GM23338 (cell line): ENCODE measurements at regions not wholly inside any gene's neighbourhood (a gene's known extent, or its start where the extent isn't known, plus 50 kb on each side); places are given as distances from the start of the nearest gene placed in this dataset.

Experiments used
- ATAC-seq: fragments of 200-7000 bp; cut with Tn5 transposase; 3 replicates; pipeline ENCODE4 v1.9.1; 2020
- DNase-seq: peaks from one replicate; pipeline ENCODE4 v3.0.0-alpha.2; 2015; ENCODE audit warnings: low spot score
- H2AFZ ChIP-seq: fragments of 200-600 bp; sonication (generic); 2 replicates; pipeline ENCODE4 v1.8.0; 2016; ENCODE audit warnings: antibody characterized with exemption, mild to moderate bottlenecking, moderate library complexity
- H3F3A ChIP-seq: fragments of 200-600 bp; sonication (generic); replicated peaks from 2 replicates; pipeline ENCODE4 v1.8.0; 2017; ENCODE audit warnings: antibody characterized with exemption, mixed run types, low read depth
- H3K27ac ChIP-seq: fragments of 200-600 bp; sonication (generic); 2 replicates; pipeline ENCODE4 v1.6.1; 2016; ENCODE audit warnings: low read depth
- H3K27me3 ChIP-seq: fragments of 200-600 bp; sonication (generic); 2 replicates; pipeline ENCODE4 v1.8.0; 2016; ENCODE audit warnings: mild to moderate bottlenecking, mixed run types, moderate library complexity; ENCODE audit not compliant: insufficient read depth
- H3K36me3 ChIP-seq: fragments of 200-600 bp; sonication (generic); 2 replicates; pipeline ENCODE4 v1.8.0; 2016; ENCODE audit warnings: mild to moderate bottlenecking; ENCODE audit not compliant: insufficient read depth
- H3K4me1 ChIP-seq: fragments of 200-600 bp; sonication (generic); 2 replicates; pipeline ENCODE4 v1.8.0; 2016; ENCODE audit warnings: mild to moderate bottlenecking, moderate library complexity; ENCODE audit not compliant: insufficient read depth
- H3K4me2 ChIP-seq: fragments of 200-600 bp; sonication (generic); 2 replicates; pipeline ENCODE4 v1.7.1; 2017; ENCODE audit warnings: mixed run types
- H3K4me3 ChIP-seq: fragments of 200-600 bp; sonication (generic); 2 replicates; pipeline ENCODE4 v1.6.1; 2016; ENCODE audit warnings: mixed run types
- H3K79me2 ChIP-seq: fragments of 200-600 bp; sonication (generic); replicated peaks from 2 replicates; pipeline ENCODE4 v1.8.0; 2017; ENCODE audit warnings: mild to moderate bottlenecking; ENCODE audit not compliant: insufficient read depth
- H3K9me2 ChIP-seq: fragments of 200-600 bp; sonication (generic); 2 replicates; pipeline ENCODE4 v1.8.0; 2017; ENCODE audit not compliant: insufficient read depth
- H4K20me1 ChIP-seq: fragments of 200-600 bp; sonication (generic); replicated peaks from 2 replicates; pipeline ENCODE4 v1.8.0; 2017; ENCODE audit warnings: mild to moderate bottlenecking; ENCODE audit not compliant: insufficient read depth
- H3K27ac Mint-ChIP-seq: 2 replicates; pipeline ENCODE4 v1.8.0; 2020; ENCODE audit warnings: inconsistent platforms, mild to moderate bottlenecking, moderate library complexity, mixed read lengths
- H3K27me3 Mint-ChIP-seq: 3 replicates; pipeline ENCODE4 v1.8.0; 2022; ENCODE audit warnings: low read depth, mild to moderate bottlenecking, moderate library complexity, mixed read lengths, inconsistent platforms; ENCODE audit not compliant: insufficient read depth, poor library complexity
- H3K36me3 Mint-ChIP-seq: 3 replicates; pipeline ENCODE4 v1.8.0; 2021; ENCODE audit warnings: low read depth, mild to moderate bottlenecking, inconsistent platforms, moderate library complexity, mixed read lengths
- H3K4me1 Mint-ChIP-seq: 3 replicates; pipeline ENCODE4 v1.8.0; 2020; ENCODE audit warnings: mild to moderate bottlenecking, inconsistent platforms, mixed read lengths
- H3K4me3 Mint-ChIP-seq: 3 replicates; pipeline ENCODE4 v1.8.0; 2021; ENCODE audit warnings: moderate library complexity, mild to moderate bottlenecking, inconsistent platforms, mixed read lengths
- H3K9me3 Mint-ChIP-seq: 3 replicates; pipeline ENCODE4 v1.8.0; 2020; ENCODE audit warnings: moderate library complexity, mild to moderate bottlenecking, inconsistent platforms, mixed read lengths
- CREB1 ChIP-seq: fragments of 250-450 bp; sonication (Bioruptor Pico); IDR thresholded peaks from 2 replicates; pipeline ENCODE4 v1.5.0; 2020; ENCODE audit warnings: low read depth, mild to moderate bottlenecking, moderate library complexity
- EZH2 ChIP-seq: fragments of 200-600 bp; sonication (generic); IDR thresholded peaks from one replicate; pipeline ENCODE4 v1.8.0; 2017; ENCODE audit warnings: antibody characterized with exemption, mild to moderate bottlenecking, low read depth; ENCODE audit not compliant: unreplicated experiment
- STAT1 ChIP-seq: IDR thresholded peaks from one replicate; pipeline ENCODE4 v1.6.1; 2016; ENCODE audit warnings: antibody characterized with exemption; ENCODE audit not compliant: unreplicated experiment
- TF ChIP-seq, protein P1 (sequence below), 2 experiments: fragments of 200-600 bp in 1 of 2; sonication (generic) in 1 of 2; conservative IDR thresholded peaks; 2 replicates each; pipeline versions ENCODE4 v1.5.1 to v1.6.1; 2016 to 2017; ENCODE audit warnings: antibody characterized with exemption in 2 of 2, low read depth in 2 of 2, mild to moderate bottlenecking in 2 of 2, moderate library complexity in 1 of 2
- TF ChIP-seq, protein P2 (sequence below): IDR thresholded peaks from 2 replicates; pipeline ENCODE4 v1.6.1; 2016; ENCODE audit warnings: antibody characterized with exemption

DNA sequence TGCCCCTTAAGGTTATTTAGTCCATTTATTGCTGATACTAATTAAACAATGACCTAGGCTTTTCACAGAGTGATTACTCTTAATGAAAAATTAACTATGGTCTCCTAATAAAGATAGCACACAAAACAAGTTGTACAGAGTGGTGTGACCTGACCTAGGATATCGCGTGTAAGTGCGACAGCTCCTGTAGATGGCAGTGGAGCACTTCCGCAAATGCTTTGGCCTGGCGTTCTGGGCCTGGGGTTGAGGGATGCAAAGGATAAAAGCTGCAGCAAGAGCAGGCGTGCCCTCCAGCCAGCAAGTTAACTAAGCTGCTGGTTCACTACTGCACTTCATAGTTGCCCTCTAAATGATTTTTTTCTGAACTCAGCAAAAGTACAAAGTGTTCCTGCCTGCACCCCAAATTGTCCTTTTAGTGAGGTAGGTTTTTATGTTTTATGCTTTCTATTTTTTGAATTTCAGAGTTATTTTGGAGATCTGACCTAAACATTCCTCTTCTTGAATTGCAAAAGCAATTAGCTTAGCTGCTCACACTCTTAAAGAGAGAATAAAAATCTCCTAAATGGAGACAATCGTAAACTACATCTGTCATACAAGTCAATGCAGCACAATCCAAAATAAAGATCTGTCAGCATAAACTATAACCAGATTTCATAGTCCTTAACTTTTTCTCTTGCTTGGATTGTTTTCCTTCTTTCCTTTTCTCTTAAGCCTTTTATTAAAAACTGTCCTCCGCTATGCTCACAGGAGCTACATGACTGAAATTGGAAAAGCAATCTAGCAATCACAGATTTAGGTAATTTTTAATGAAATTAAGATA, 379.6 kb downstream of the LRIG3 start:
- Histone ChIP-seq H3K27ac (no peak overlapping the region), H3K4me3 (no peak overlapping the region), H3K27me3 (no peaks in the 10 kb centered on the region), H2AFZ (no peak overlapping the region), H3K9me2 (peaks cover 9% of the 10 kb centered on the region), H3K4me1 (peaks cover 21% of the 10 kb centered on the region), H3K4me2 (no peak overlapping the region), H3K79me2 (no peaks in the 10 kb centered on the region), H3K36me3 (no peaks in the 10 kb centered on the region), H3F3A (no peaks in the 10 kb centered on the region), H4K20me1 (no peaks in the 10 kb centered on the region)
- TF ChIP-seq EZH2 = no peak
- TF ChIP-seq, protein P1, sequence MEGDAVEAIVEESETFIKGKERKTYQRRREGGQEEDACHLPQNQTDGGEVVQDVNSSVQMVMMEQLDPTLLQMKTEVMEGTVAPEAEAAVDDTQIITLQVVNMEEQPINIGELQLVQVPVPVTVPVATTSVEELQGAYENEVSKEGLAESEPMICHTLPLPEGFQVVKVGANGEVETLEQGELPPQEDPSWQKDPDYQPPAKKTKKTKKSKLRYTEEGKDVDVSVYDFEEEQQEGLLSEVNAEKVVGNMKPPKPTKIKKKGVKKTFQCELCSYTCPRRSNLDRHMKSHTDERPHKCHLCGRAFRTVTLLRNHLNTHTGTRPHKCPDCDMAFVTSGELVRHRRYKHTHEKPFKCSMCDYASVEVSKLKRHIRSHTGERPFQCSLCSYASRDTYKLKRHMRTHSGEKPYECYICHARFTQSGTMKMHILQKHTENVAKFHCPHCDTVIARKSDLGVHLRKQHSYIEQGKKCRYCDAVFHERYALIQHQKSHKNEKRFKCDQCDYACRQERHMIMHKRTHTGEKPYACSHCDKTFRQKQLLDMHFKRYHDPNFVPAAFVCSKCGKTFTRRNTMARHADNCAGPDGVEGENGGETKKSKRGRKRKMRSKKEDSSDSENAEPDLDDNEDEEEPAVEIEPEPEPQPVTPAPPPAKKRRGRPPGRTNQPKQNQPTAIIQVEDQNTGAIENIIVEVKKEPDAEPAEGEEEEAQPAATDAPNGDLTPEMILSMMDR (conservative IDR thresholded peaks at IDR 0.05; ENCODE audit: low read depth in 2 of 2) = peak; percentile 89 to 98
- Mint-ChIP-seq H3K36me3 (0 out of 3 replicates have a peak, but pooled peaks cover 6% of the 10 kb centered on the region), H3K4me1 (peaks cover 29% of the 10 kb centered on the region), H3K9me3 (no peaks in the 10 kb centered on the region), H3K27me3 (no peaks in the 10 kb centered on the region), H3K27ac (no peak overlapping the region), H3K4me3 (no peak overlapping the region)
- peak; percentile 99 for ATAC-seq
- DNase-seq = peak; percentile 92

DNA sequence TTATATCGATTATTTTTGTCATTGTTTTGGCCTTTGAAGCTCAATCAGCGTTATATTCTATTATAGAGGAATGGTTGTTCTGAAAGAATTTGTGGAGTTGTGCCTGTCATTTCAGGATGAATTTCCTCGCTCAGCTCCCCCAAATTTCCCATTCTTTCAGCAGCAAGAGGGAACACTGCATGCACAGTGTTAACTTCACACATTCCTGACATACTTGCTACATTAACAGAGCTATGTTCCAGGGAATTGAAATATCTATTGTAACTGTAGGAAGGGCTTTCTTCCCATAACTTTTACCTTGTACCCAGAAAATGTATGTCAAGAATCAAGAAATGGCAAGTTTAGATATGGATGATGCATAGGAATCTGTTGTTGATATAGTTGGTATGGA, 379.0 kb downstream of the LRIG3 start:
- Histone ChIP-seq H3F3A (no peaks in the 10 kb centered on the region), H3K4me2 (no peak overlapping the region)

DNA sequence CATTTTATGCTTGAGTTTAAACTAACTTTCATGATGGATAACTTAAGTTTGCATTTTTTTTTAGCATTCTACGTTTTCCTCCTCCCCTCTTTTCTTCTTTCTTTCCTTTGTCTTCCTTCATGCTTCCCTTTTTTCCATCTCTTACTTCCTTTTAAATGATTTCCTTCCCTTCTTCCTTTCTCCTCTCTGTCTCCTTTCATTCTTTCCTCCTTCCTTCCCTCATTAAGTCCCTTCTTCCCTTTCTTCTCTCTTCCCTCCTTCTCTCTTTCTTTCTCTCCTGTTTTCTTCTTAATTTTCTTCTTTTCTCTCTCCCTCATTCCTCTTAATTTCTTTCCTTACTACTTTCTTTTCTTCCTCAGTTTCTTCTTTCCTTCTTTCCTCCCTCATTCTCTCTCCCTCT, 376.0 kb downstream of the LRIG3 start:
- no peaks in the 10 kb centered on the region for H3K36me3 ChIP-seq
- Mint-ChIP-seq H3K36me3 (0 out of 3 replicates have a peak, but pooled peaks cover 6% of the 10 kb centered on the region), H3K27me3 (no peaks in the 10 kb centered on the region), H3K27ac (peak overlapping the region; percentile 26; the same call in 1 of the 2 replicates), H3K9me3 (no peaks in the 10 kb centered on the region), H3K4me3 (no peak overlapping the region), H3K4me1 (peaks cover 29% of the 10 kb centered on the region)
- H3K4me1 ChIP-seq = peaks cover 18% of the 10 kb centered on the region
- H3K27me3 ChIP-seq = no peaks in the 10 kb centered on the region
- no peak overlapping the region for H3K4me3 ChIP-seq
- no peak for DNase-seq
- H2AFZ ChIP-seq = peak overlapping the region; percentile 30; the same call in 1 of the 2 replicates
- no peaks in the 10 kb centered on the region for H3K79me2 ChIP-seq
- no peaks in the 10 kb centered on the region for H3F3A ChIP-seq
- peak overlapping the region; percentile 21; the same call in 1 of the 2 replicates for H3K4me2 ChIP-seq
- no peaks in the 10 kb centered on the region for H4K20me1 ChIP-seq
- TF ChIP-seq, protein P2, sequence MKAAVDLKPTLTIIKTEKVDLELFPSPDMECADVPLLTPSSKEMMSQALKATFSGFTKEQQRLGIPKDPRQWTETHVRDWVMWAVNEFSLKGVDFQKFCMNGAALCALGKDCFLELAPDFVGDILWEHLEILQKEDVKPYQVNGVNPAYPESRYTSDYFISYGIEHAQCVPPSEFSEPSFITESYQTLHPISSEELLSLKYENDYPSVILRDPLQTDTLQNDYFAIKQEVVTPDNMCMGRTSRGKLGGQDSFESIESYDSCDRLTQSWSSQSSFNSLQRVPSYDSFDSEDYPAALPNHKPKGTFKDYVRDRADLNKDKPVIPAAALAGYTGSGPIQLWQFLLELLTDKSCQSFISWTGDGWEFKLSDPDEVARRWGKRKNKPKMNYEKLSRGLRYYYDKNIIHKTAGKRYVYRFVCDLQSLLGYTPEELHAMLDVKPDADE = no peak
- TF ChIP-seq STAT1 = no peak
- TF ChIP-seq, protein P1 (conservative IDR thresholded peaks at IDR 0.05; ENCODE audit: low read depth in 2 of 2) = no peak
- TF ChIP-seq EZH2 = no peak
- H3K9me2 ChIP-seq = peaks cover 9% of the 10 kb centered on the region
- ATAC-seq = no peak
- H3K27ac ChIP-seq = no peak overlapping the region

More for the DNA sequence above, 379.0 kb downstream of the LRIG3 start:
- H3K27ac ChIP-seq = no peak overlapping the region
- H3K9me2 ChIP-seq = peaks cover 9% of the 10 kb centered on the region
- Mint-ChIP-seq H3K4me1 (peaks cover 29% of the 10 kb centered on the region), H3K9me3 (no peaks in the 10 kb centered on the region), H3K27me3 (no peaks in the 10 kb centered on the region), H3K27ac (no peak overlapping the region), H3K4me3 (no peak overlapping the region), H3K36me3 (0 out of 3 replicates have a peak, but pooled peaks cover 6% of the 10 kb centered on the region)
- no peak overlapping the region for H2AFZ ChIP-seq
- no peaks in the 10 kb centered on the region for H3K27me3 ChIP-seq
- no peak overlapping the region for H3K4me3 ChIP-seq
- TF ChIP-seq CREB1 (CRISPR knock-in tag) (no peak), EZH2 (no peak)
- H3K79me2 ChIP-seq = no peaks in the 10 kb centered on the region
- ATAC-seq (no peak; the same call in 2 of the 3 replicates), DNase-seq (peak; percentile 9)
- no peaks in the 10 kb centered on the region for H3K36me3 ChIP-seq
- no peaks in the 10 kb centered on the region for H4K20me1 ChIP-seq
- H3K4me1 ChIP-seq = peaks cover 18% of the 10 kb centered on the region
